ENCODE measurements at regions not wholly inside any gene's neighbourhood (a gene's known extent, or its start where the extent isn't known, plus 50 kb on each side); places are given as distances from the start of the nearest gene placed in this dataset.

DNA sequence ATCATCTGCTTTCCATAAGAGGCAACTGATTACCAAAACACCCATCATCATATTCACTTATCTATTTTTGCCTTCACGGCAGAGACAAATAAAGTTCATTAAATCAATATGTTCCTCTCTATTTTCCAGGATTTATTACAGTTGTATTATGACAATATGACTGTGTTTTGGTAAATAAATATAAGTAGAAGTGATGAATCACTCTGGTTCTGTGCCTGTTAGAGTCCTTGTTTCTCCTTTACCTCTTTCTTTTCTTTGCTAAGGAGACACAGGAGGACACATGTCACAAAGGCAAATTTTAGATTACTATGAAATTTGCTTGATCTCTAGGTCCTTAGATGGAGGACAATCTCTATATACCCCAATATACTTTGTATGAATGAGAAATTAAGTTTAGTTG is 152.6 kb upstream of the PLSCR5 start:
- Histone ChIP-seq H3K9me3 (ENCODE audit: control insufficient read depth, insufficient read depth, low read length) (no peaks in the 10 kb centered on the region), H3K27ac (ENCODE audit: insufficient read depth, low read length) (no peak overlapping the region), H2AK5ac (ENCODE audit: low read depth, low read length) (no peak overlapping the region), H3K79me1 (ENCODE audit: low read depth in 1 of 2, low read length in 2 of 2) (no peaks in the 10 kb centered on the region), H3K27me3 (ENCODE audit: control insufficient read depth, insufficient read depth, low read length) (no peaks in the 10 kb centered on the region), H2AFZ (replicated peaks; ENCODE audit: low read length, poor library complexity) (no peak overlapping the region), H2BK120ac (ENCODE audit: low read depth, low read length) (no peak overlapping the region), H3K4ac (ENCODE audit: low read depth, low read length) (no peak overlapping the region), H2BK20ac (ENCODE audit: low read depth, low read length) (no peak overlapping the region), H3K14ac (replicated peaks; ENCODE audit: low read depth, low read length) (no peak overlapping the region), H4K5ac (ENCODE audit: low read depth, low read length) (no peak overlapping the region), H3K36me3 (ENCODE audit: control insufficient read depth, insufficient read depth, low read length) (no peaks in the 10 kb centered on the region), H3K9ac (ENCODE audit: low read depth, low read length) (no peak overlapping the region), H2BK15ac (ENCODE audit: low read depth, low read length) (no peak overlapping the region), H4K91ac (ENCODE audit: insufficient read depth, low read depth, low read length) (no peak overlapping the region), H3K4me3 (ENCODE audit: insufficient read depth, low read depth, low read length) (no peak overlapping the region), H4K20me1 (ENCODE audit: insufficient read depth, low read length) (no peaks in the 10 kb centered on the region), H3K4me1 (ENCODE audit: control insufficient read depth, insufficient read depth, low read length) (no peaks in the 10 kb centered on the region), H3K56ac (ENCODE audit: extremely low read depth, insufficient read depth, low read length) (no peak overlapping the region), H4K8ac (ENCODE audit: low read depth in 2 of 2, low read length in 2 of 2) (no peak overlapping the region), H2BK5ac (ENCODE audit: low read depth, low read length, poor library complexity, severe bottlenecking) (no peak overlapping the region), H3K4me2 (ENCODE audit: low read depth, low read length) (no peak overlapping the region), H3K23ac (ENCODE audit: low read depth, low read length) (no peak overlapping the region), H3K9me1 (ENCODE audit: insufficient read depth, low read length) (no peaks in the 10 kb centered on the region), H2AK9ac (replicated peaks; ENCODE audit: low read depth, low read length, poor library complexity) (no peak overlapping the region), H3K18ac (ENCODE audit: low read depth, low read length) (no peak overlapping the region)
- no peak for DNase-seq
- dilution Hi-C loops (cut with HindIII; ENCODE audit: low sequenced_read_pairs, unreplicated experiment) (no loop called here), intact Hi-C loops (cut with micrococcal nuclease) (no loop called here), in situ Hi-C loops (cut with MboI; ENCODE audit: low sequenced_read_pairs) (no loop called here)
- no CpG with 5 or more reads among the region's 1 CpG for WGBS, 2 experiments (ENCODE audit: extremely low coverage in 2 of 2, insufficient read length in 1 of 2)
- no peak for TF ChIP-seq RCOR1 (IDR thresholded peaks at IDR 0.05; ENCODE audit: insufficient replicate concordance, low read length)
- no peak for TF ChIP-seq RFX5 (IDR thresholded peaks at IDR 0.05; ENCODE audit: low read depth, low read length)
- no peak for TF ChIP-seq MAZ (IDR thresholded peaks at IDR 0.05; ENCODE audit: borderline replicate concordance, low read depth, low read length)
- TF ChIP-seq, protein P1, sequence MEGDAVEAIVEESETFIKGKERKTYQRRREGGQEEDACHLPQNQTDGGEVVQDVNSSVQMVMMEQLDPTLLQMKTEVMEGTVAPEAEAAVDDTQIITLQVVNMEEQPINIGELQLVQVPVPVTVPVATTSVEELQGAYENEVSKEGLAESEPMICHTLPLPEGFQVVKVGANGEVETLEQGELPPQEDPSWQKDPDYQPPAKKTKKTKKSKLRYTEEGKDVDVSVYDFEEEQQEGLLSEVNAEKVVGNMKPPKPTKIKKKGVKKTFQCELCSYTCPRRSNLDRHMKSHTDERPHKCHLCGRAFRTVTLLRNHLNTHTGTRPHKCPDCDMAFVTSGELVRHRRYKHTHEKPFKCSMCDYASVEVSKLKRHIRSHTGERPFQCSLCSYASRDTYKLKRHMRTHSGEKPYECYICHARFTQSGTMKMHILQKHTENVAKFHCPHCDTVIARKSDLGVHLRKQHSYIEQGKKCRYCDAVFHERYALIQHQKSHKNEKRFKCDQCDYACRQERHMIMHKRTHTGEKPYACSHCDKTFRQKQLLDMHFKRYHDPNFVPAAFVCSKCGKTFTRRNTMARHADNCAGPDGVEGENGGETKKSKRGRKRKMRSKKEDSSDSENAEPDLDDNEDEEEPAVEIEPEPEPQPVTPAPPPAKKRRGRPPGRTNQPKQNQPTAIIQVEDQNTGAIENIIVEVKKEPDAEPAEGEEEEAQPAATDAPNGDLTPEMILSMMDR (conservative IDR thresholded peaks at IDR 0.05; ENCODE audit: low read depth, low read length): no peak
- TF ChIP-seq, protein P2, sequence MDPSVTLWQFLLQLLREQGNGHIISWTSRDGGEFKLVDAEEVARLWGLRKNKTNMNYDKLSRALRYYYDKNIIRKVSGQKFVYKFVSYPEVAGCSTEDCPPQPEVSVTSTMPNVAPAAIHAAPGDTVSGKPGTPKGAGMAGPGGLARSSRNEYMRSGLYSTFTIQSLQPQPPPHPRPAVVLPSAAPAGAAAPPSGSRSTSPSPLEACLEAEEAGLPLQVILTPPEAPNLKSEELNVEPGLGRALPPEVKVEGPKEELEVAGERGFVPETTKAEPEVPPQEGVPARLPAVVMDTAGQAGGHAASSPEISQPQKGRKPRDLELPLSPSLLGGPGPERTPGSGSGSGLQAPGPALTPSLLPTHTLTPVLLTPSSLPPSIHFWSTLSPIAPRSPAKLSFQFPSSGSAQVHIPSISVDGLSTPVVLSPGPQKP (IDR thresholded peaks at IDR 0.05; ENCODE audit: borderline replicate concordance, low read depth, low read length): no peak
- no peak for TF ChIP-seq MXI1 (IDR thresholded peaks at IDR 0.05; ENCODE audit: borderline replicate concordance, low read depth, low read length)
- no peak for TF ChIP-seq BHLHE40 (IDR thresholded peaks at IDR 0.05; ENCODE audit: low read depth, low read length)
- no peak for TF ChIP-seq FOS (IDR thresholded peaks at IDR 0.05; ENCODE audit: low read depth, low read length)
- TF ChIP-seq POLR2A (IDR thresholded peaks at IDR 0.05; ENCODE audit: low read depth, low read length): no peak
- no peak for TF ChIP-seq SMC3 (IDR thresholded peaks at IDR 0.05; ENCODE audit: low read depth, low read length)
- POLR2A ChIA-PET (ENCODE audit: unreplicated experiment): no interaction called here
- BruUV-seq (replicated peaks): no TSS peak
- no peak for ATAC-seq (ENCODE audit: low read depth)
- CTCF ChIA-PET: no interaction called here
